Activated CD4-positive, alpha-beta T cell treated with anti-CD3 and anti-CD28 coated beads, Interleukin-2, amount 50 U/mL, for 48 hours (primary cell): ENCODE measurements at regions not wholly inside any gene's neighbourhood (a gene's known extent, or its start where the extent isn't known, plus 50 kb on each side); places are given as distances from the start of the nearest gene placed in this dataset.
"Not testable (repeated sequence)": the region's sequence is repeated elsewhere in the genome, so short reads cannot be mapped to it uniquely, and the experiment has no call there.

Experiments
- DNase-seq, 2 experiments: peaks; one replicate each; pipeline ENCODE4 v3.0.0-alpha.2; 2020

- DNase-seq = no peak
Measured at GRCh38 chr15:81899730-81900129, 146.1 kb downstream of the MEX3B start.

DNA sequence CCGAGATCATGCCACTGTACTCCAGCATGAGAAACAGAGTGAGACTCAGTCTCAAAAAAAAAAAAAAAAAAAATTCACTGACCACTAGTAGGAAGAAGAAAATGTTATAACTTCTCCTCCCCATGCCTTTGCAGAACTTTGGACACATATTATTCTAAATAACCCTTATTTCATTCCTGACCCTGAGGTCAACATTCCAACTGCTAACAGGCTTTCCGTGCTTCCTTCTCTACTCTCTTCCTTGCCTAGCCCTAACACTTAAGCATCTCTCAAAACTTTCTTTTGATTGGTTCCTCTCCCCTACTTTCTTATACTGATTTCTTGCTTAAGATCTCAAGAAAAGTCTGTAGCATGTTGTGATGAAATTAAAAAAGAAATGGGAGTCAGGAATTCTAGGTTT is 146.8 kb downstream of the MEX3B start:
- DNase-seq = no peak

DNA sequence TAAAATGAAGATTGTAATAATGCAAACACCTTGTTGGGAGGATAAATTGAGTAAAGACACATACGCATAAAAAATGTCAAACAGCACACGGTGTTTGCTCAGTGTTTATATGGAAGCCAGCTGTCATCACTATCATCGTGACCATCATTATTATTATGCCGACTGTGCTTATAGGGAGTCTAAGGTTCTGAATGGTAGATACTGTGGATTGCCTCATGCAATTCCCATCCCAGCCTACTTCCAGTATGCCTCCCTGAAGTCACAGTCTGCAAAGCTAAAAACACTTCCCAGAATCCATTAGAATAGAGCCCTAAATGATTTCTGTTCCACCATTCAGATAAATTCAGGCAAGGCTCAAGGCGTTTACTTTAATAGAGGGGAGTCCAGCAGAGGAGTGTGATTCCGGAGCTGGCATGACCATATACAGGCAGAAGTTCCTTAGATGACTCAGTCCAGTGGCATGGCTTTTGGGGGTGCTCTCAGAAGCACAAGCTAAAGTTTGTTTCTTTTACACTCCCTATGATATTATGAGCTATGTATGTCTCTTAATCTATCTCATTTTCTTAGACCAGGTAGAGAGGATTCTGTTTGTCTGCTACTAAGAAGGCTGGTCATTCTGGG is 148.7 kb downstream of the MEX3B start:
- DNase-seq = no peak

DNA sequence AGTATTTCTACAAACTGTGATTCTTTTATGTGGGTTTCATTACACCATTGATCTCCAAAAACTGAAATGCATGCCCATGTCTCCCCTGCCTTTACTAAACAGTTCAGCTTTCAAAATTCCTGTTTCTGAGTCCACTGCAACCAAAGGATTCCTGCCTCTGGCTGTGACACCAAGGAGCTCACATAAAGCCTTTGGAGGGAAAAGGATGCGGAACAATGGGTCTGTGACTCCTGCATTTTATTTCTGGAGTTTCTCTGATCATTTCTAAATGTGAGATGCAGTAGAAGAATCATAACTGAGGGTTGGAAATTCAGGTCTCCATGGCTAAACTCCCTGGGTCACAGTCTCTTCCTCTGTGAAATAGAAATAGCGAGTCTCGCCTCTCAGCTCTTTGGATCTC is 149.5 kb downstream of the MEX3B start:
- DNase-seq = no peak

DNA sequence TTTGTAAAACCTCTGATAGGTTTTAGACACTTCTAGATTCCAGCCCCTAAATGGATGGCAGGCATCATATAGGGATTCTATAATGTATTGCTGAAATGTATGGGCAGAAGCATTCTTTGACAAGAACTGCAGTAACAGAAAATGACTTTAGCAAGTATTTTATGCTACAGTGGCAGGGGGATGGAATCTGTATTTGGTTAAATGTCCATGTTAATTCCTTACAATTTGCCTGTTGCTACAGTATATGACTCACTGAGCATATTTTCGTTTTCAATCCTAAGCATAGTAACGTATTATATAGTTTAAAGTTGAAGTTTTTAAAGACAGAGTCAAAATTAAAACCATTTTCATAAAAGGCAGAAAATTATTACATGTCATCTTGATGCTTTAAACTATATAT is 150.1 kb downstream of the MEX3B start:
- DNase-seq = no peak

DNA sequence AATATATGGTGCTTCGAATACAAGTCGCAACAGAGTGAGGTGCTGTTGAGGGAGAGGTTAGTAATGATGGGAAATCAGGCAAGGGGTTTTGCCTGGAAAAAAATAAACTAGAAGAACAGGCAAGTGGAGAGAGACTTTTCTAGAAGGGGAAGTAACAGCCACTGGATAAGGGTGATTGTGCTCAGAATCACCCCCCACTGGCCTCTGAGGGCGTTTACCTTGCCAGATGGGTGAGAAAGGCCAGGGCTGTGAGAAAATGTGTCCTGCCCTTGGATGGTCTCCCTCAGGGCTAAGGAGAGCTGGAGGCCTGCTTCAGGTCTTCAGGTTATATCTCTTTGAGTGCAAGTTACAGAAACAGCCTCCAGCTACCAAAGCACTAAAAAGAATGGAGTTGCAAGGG is 151.8 kb downstream of the MEX3B start:
- no peak for DNase-seq

- DNase-seq = no peak
Measured at GRCh38 chr15:81893182-81893835, 152.5 kb downstream of the MEX3B start.

GRCh38 chr15:81890496-81890895 is 155.3 kb downstream of the MEX3B start:
- no peak for DNase-seq

DNA sequence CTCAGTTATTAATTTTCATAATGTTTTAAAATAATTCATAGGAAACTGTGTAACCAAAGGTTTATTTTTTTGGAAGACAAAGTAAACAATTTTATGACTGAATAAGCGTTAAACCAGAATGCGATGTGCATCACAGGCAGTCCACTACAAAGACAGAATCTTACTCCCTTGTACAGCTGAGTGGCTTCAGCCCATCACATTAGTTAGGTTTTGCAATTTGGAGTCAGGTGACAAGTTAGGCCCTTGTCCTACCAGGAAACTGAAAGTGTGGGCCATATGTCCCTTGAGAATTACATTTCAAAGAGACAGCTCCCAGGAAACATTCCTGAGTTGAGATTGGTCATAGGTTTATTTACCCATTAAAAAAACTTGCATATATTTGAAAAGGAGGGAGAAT is 156.3 kb downstream of the MEX3B start:
- no peak for DNase-seq

DNA sequence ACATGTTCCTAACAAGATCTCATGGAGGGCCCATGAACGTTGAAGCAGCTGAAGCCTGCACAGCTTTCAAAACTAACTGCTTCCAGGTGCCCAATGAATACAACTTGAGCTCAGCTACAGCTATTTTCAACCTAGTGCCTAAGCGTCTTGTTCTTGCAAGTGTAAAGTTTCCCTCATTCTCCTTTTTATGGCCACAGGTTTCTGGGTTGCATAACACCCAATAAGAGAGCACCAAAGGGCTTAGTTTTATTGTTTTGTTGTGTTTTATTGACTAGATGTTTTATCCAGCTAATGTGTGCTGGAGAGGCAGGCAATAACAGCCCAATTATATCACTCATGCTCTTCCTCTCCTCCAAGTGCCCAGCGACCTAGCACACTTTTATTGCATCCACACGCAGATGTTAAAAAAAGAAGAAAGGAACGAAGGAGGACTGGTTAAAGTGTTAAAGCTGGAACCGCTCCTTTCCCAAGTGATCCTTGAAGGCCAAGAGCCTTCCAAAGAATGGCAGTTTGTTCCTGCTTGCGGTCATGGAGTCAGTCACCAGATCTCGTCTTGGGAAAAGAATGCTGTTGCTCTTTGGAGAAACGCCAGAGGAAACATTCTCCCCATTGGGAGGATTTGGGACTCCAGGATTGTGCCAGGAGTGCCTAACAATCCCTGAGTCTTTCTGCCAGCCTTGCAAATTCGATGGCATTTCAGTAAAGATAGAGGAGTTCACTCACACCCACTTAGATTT is 156.9 kb downstream of the MEX3B start:
- DNase-seq = no peak

GRCh38 chr15:81887912-81888311 is 157.9 kb downstream of the MEX3B start:
- no peak for DNase-seq

DNA sequence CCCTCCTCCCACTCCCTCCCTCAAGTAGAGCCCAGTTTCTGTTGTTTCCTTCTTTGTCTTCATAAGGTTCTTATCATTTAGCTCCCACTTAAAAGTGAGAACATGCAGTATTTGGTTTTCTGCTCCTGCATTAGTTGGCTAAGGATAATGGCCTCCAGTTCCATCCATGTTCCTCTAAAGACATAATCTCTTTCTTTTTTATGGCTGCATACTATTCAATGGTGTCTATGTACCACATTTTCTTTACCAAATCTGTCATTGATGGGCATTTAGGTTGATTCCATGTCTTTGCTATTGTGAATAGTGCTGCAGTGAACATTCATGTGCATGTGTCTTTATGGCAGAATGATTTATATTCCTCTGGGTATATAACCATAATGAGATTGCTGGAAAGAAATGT is 158.6 kb downstream of the MEX3B start:
- DNase-seq = not testable (repeated sequence)

- DNase-seq = no peak
Measured at GRCh38 chr15:81886591-81886990, 159.2 kb downstream of the MEX3B start.

GRCh38 chr15:81886080-81886479 is 159.7 kb downstream of the MEX3B start:
- no peak for DNase-seq

DNA sequence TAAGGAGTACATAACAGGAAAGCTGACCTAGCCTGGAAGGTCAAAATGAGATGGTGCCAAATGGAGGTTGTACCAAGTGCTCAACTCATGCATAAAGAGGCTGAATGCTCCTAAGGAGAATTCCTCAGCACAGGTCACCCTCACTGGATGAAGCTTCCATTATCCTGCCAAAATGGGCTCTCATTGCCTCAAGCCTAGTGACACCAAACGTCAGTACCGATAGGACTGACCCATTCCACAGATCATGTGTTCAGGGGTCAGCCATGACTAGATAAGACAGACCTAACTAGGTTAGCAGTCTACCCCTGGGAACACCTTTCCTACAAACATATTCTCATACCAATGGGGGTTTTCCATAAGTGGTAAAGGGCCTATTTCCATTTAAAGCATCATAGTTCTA is 160.7 kb downstream of the MEX3B start:
- DNase-seq = no peak

DNA sequence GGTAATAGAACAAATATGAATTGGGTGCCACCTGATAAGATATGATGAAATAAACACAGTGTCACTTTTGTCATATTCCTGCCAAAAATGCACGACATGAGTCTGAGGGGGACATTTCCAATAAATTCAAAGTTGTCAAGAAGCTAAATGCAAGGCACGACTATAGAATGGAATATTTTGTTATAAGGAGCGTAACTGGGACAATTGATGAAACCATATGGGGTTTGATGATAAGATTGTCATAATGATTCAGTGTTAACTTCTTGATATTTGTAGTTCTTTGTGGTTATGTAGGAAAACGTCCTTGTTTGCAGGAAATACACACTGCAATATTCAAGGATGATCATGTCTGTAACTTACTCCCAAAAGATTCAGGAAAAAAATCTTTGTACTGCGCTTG is 163.3 kb downstream of the MEX3B start:
- DNase-seq = no peak

- no peak for DNase-seq
Measured at GRCh38 chr15:81880833-81881232, 165.0 kb downstream of the MEX3B start.

GRCh38 chr15:81880314-81880713 is 165.5 kb downstream of the MEX3B start:
- no peak for DNase-seq

DNA sequence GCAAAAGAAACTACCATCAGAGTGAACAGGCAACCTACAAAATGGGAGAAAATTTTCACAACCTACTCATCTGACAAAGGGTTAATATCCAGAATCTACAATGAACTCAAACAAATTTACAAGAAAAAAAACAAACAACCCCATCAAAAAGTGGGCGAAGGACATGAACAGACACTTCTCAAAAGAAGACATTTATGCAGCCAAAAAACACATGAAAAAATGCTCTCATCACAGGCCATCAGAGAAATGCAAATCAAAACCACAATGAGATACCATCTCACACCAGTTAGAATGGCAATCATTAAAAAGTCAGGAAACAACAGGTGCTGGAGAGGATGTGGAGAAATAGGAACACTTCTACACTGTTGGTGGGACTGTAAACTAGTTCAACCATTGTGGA is 170.1 kb downstream of the MEX3B start:
- not testable (repeated sequence) for DNase-seq

DNA sequence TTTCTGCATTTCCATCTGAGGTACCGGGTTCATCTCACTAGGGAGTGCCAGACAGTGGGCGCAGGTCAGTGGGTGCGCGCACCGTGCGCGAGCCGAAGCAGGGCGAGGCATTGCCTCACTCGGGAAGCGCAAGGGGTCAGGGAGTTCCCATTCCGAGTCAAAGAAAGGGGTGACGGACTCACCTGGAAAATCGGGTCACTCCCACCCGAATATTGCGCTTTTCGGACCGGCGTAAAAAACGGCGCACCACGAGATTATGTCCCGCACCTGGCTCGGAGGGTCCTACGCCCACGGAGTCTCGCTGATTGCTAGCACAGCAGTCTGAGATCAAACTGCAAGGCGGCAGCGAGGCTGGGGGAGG is 175.1 kb downstream of the MEX3B start:
- not testable (repeated sequence) for DNase-seq

GRCh38 chr15:81870062-81870745 is 175.6 kb downstream of the MEX3B start:
- not testable (repeated sequence) for DNase-seq

DNA sequence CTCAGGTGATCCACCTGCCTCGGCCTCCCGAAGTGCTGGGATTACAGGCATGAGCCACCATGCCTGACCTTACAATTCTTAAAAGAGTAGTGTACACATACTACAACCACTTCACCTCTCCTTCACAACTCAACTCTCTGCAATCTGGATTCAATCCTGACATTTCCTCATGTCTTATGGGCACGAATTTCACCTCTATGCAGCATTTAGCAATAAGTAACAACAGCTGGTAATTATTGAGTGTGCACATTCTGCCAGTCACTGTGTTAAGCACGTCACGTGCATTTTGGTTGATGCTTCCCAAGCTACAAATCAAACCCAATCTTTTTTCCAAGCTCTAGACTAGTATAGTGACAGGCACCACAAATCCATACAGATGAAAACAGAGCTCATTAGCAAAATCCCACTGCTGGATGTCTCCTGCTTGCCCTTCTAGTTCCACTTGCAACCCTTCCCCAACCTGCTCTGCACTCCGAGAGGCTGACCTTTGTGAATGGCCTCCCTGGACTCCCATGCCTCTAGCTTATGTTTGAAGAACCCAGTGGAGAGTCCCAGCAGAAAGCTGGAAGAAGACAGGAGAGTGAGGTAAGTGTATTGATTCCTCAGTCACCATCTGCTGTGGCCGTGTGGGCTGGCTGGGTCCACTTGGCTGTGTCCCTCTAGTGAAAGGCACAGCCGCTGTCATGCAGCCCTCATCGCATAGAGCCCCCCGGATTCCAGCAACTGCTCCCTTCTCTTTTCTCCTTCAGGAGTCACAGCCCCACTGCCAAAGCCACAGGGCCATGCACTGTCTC is 176.5 kb downstream of the MEX3B start:
- DNase-seq = no peak
